ENCODE measurements at regions not wholly inside any gene's neighbourhood (a gene's known extent, or its start where the extent isn't known, plus 50 kb on each side); places are given as distances from the start of the nearest gene placed in this dataset.
"Not testable (repeated sequence)": the region's sequence is repeated elsewhere in the genome, so short reads cannot be mapped to it uniquely, and the experiment has no call there.

DNA sequence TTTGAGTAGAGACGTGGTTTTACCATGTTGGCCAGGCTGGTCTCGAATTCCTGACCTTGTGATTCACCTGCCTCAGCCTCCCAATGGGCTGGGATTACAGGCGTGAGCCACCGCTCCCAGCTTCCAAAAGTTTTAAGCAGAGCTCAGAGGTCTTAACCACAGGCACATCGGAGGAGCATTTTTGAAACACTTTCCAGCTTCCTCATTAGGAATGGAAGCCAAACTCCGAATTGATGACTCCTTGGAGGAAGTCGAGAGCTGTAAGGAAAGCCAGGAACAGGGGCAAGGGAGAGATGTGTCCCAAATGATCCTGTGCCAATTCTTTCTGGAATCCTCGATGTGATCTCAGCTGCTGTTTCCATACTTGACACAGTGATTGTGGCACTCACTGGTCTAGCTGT, 56.2 kb upstream of the CCZ1B start:
- H3K36me3 ChIP-seq; intact Hi-C loops (cut with DNase I); H3K27ac ChIP-seq; H3K27me3 ChIP-seq; H3K9me3 ChIP-seq; DNase-seq; H3K4me1 ChIP-seq; H3K4me3 ChIP-seq (replicated peaks in 1 of 3): not testable (repeated sequence)
- WGBS, 2 donors = 61 to 73% methylated on average over 8 of the region's 8 CpGs

DNA sequence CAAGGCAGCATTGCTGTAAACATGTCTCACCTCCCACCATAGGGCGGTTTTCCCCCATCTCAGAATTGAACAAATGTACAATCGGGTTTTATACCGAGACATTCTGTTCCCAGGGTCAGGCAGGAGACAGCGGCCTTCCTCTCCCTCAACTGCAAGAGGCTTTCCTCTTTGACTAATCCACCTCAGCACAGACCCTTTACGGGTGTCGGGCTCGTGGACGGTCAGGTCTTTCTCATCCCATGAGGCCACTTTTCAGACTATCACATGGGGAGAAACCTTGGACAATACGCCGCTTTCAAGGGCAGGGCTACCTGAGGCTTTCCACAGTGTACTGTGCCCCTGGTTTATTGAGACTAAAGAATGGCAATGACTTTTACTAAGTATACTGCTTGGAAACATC, 57.7 kb upstream of the CCZ1B start:
- H3K27me3 ChIP-seq; H3K9me3 ChIP-seq; H3K4me3 ChIP-seq (replicated peaks in 1 of 3); H3K4me1 ChIP-seq; H3K36me3 ChIP-seq; DNase-seq; H3K27ac ChIP-seq; intact Hi-C loops (cut with DNase I): not testable (repeated sequence)
- 91% methylated on average over 9 to 10 of the region's 10 CpGs for WGBS, 2 donors

DNA sequence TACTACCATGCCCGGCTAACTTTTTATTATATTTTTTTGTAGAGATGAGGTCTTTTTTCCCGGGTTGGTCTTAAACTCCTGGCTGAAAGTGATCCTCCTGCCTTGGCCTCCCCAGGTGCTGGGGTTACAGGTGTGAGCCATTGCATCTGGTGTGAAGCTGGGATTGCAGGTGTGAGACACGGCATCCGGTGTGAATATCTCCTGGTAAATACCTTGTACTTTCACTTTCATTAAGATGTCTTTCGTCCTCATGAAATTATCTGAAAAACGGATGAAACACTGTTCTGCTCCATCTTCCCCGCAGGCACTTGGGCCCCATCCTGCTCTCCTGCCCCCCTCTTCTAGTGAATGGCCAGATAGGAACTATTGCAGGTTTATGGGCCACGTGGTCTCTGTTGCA, 60.1 kb upstream of the CCZ1B start:
- 79 to 87% methylated on average over 8 of the region's 8 CpGs for WGBS, 2 donors
- Histone ChIP-seq H3K4me3 (replicated peaks in 1 of 3) (no peak overlapping the region), H3K4me1 (no peaks in the 10 kb centered on the region), H3K9me3 (no peaks in the 10 kb centered on the region), H3K36me3 (no peaks in the 10 kb centered on the region), H3K27me3 (no peaks in the 10 kb centered on the region), H3K27ac (no peak overlapping the region)
- TF ChIP-seq, protein P1, sequence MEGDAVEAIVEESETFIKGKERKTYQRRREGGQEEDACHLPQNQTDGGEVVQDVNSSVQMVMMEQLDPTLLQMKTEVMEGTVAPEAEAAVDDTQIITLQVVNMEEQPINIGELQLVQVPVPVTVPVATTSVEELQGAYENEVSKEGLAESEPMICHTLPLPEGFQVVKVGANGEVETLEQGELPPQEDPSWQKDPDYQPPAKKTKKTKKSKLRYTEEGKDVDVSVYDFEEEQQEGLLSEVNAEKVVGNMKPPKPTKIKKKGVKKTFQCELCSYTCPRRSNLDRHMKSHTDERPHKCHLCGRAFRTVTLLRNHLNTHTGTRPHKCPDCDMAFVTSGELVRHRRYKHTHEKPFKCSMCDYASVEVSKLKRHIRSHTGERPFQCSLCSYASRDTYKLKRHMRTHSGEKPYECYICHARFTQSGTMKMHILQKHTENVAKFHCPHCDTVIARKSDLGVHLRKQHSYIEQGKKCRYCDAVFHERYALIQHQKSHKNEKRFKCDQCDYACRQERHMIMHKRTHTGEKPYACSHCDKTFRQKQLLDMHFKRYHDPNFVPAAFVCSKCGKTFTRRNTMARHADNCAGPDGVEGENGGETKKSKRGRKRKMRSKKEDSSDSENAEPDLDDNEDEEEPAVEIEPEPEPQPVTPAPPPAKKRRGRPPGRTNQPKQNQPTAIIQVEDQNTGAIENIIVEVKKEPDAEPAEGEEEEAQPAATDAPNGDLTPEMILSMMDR (IDR thresholded peaks at IDR 0.05) = no peak
- TF ChIP-seq POLR2A (IDR thresholded peaks at IDR 0.05) = no peak
- DNase-seq = no peak
- intact Hi-C loops (cut with DNase I) = no loop called here

DNA sequence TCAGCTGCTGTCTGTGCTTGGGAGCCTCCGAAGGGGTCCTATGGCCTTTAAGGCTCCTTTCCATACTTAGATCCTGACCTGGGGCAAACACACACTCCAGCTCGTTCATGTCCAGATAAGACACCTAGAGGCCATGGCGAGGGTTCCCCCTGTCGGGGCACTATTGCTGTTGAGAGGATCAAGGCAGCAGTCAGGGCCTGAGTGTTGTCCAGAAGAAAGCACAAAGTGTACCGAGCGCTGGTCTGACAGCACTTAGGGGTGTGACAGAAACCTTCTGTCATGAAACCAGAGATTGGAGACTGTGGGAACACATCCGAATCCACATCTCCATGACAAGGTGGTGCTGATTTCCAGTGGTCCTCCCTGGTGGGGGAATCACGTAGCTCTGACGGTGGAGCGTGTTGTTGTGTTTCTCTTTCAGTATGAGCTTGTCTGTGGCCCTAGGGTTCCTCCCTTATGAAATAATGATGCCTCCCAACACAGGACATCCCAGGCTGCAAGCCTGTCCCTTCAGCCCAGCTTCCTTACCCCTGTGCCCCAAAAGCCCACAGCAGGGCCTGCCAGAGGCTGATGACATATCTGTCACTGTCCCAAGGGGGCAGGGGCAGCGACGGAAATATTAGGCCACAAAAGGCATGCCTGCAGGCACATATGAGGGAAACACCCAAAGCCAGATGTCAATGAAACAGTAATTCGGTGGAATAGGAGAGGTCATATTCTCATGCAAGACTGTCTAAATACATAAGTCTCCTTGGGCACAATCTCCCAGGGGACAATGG, 62.4 kb upstream of the CCZ1B start:
- H3K4me3 ChIP-seq (replicated peaks in 1 of 3); H3K4me1 ChIP-seq; intact Hi-C loops (cut with DNase I); H3K27ac ChIP-seq; H3K36me3 ChIP-seq; H3K9me3 ChIP-seq; H3K27me3 ChIP-seq; DNase-seq: not testable (repeated sequence)
- WGBS, 2 donors = 74 to 76% methylated on average over 12 to 13 of the region's 13 CpGs

DNA sequence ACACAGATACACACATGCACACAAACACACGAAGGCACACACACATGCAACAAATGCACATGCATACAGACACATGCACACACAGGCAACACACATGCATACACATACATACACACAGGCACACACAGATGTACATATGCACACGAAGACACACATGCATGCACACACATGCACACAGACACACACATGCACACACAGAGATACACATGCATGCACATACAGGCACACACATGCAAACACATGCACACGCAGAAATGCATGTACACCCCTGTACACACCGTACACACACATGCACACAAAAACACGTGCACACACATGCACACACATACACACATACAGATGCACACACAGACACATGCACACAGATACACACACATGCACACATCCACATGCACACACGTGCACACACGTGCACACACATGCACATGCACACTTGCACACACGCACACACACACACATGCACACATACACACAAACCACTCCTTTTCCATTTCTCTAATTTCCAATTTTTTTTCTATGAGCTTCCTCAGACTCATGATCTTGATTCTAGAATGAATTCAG, 63.3 kb upstream of the CCZ1B start:
- Histone ChIP-seq H3K4me1 (no peaks in the 10 kb centered on the region), H3K27me3 (no peaks in the 10 kb centered on the region), H3K9me3 (no peaks in the 10 kb centered on the region), H3K4me3 (replicated peaks in 1 of 3) (no peak overlapping the region), H3K36me3 (no peaks in the 10 kb centered on the region), H3K27ac (no peak overlapping the region)
- no peak for TF ChIP-seq POLR2A (IDR thresholded peaks at IDR 0.05)
- TF ChIP-seq, protein P1 (IDR thresholded peaks at IDR 0.05) = no peak
- intact Hi-C loops (cut with DNase I) = no loop called here
- WGBS, 2 donors = 84 to 87% methylated on average over 8 of the region's 8 CpGs
- no peak for DNase-seq

DNA sequence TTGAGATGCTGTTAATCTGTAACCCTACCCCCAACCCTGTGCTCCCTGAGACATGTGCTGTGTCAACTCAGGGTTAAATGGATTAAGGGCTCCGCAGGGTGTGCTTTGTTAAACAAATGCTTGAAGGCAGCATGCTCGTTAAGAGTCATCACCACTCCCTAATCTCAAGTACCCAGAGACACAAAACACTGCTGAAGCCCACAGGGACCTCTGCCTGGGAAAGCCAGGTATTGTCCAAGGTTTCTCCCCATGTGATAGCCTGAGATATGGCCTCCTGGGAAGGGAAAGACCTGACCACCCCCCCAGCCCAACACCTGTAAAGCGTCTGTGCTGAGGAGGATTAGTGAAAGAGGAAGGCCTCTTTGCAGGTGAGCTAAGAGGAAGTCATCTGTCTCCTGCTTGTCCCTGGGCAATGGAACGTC, 76.0 kb upstream of the CCZ1B start:
- H3K4me1 ChIP-seq; H3K27me3 ChIP-seq; H3K4me3 ChIP-seq (replicated peaks in 1 of 3); intact Hi-C loops (cut with DNase I); H3K36me3 ChIP-seq; H3K9me3 ChIP-seq; DNase-seq; H3K27ac ChIP-seq: not testable (repeated sequence)
- 28 to 44% methylated on average over 4 of the region's 4 CpGs for WGBS, 2 donors

DNA sequence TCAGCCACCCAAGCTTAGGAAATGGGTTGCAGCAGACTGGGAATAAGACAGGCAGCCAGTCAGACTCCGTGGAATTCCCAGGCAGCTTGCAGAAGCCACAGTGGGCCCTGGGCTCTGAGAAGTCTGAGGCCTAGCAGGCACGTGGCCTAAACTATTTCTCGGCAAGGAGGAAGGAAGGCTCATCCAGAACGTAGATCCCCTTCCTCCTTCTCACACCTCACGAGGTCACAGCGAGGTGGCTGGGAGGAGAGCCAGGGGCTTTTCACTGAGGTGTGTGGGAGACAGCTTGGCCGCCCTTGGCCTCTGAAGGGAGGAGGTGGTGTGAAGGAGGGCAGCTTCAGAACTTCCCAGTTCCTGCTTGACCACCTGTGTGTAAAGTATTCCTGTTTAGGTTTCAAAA, 77.2 kb upstream of the CCZ1B start:
- WGBS, 2 donors = 58 to 68% methylated on average over 6 to 7 of the region's 7 CpGs
- H3K27ac ChIP-seq; H3K27me3 ChIP-seq; H3K9me3 ChIP-seq; intact Hi-C loops (cut with DNase I); H3K4me1 ChIP-seq; H3K4me3 ChIP-seq (replicated peaks in 1 of 3); H3K36me3 ChIP-seq; DNase-seq: not testable (repeated sequence)

DNA sequence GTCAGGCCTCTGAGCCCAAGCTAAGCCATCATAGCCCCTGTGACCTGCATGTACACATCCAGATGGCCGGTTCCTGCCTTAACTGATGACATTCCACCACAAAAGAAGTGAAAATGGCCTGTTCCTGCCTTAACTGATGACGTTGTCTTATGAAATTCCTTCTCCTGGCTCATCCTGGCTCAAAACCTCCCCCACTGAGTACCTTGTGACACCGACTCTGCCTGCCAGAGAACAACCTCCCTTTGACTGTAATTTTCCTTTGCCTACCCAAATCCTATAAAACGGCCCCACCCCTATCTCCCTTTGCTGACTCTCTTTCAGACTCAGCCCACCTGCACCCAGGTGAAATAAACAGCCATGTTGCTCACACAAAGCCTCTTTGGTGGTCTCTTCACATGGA, 77.7 kb upstream of the CCZ1B start:
- H3K4me3 ChIP-seq (replicated peaks in 1 of 3); DNase-seq; H3K4me1 ChIP-seq; H3K27me3 ChIP-seq; intact Hi-C loops (cut with DNase I); H3K36me3 ChIP-seq; H3K9me3 ChIP-seq; H3K27ac ChIP-seq: not testable (repeated sequence)
- WGBS, 2 donors = 75 to 77% methylated on average over 3 to 4 of the region's 4 CpGs

Measured in thyroid gland (tissue), 4 donors.